GM20000 (cell line): ENCODE measurements at regions not wholly inside any gene's neighbourhood (a gene's known extent, or its start where the extent isn't known, plus 50 kb on each side); places are given as distances from the start of the nearest gene placed in this dataset.

Source experiments
- DNase-seq: peaks from one replicate; pipeline ENCODE4 v3.0.0; 2012; ENCODE audit warnings: low spot score
- CTCF ChIP-seq: IDR thresholded peaks from 2 replicates; pipeline ENCODE4 v1.5.1; 2012; ENCODE audit warnings: mild to moderate bottlenecking, control low read depth; ENCODE audit errors: extremely low read depth, missing control alignments

- no peak for TF ChIP-seq CTCF
- DNase-seq: no peak
Observed at GRCh38 chr4:26212528-26212927, 108.3 kb upstream of the RBPJ start.

GRCh38 chr4:26213317-26213716 is 107.5 kb upstream of the RBPJ start:
- no peak for TF ChIP-seq CTCF
- DNase-seq: no peak

- DNase-seq: no peak
- TF ChIP-seq CTCF: no peak
Observed at GRCh38 chr4:26214994-26215393, 105.8 kb upstream of the RBPJ start.

GRCh38 chr4:26215725-26216124 is 105.1 kb upstream of the RBPJ start:
- no peak for TF ChIP-seq CTCF
- no peak for DNase-seq

GRCh38 chr4:26217481-26217880 is 103.3 kb upstream of the RBPJ start:
- no peak for TF ChIP-seq CTCF
- no peak for DNase-seq

GRCh38 chr4:26217961-26218676 is 102.7 kb upstream of the RBPJ start:
- TF ChIP-seq CTCF: no peak
- peak; percentile 52 for DNase-seq

- DNase-seq: peak; percentile 16
Observed at GRCh38 chr4:26218677-26219605, 101.9 kb upstream of the RBPJ start.

More at GRCh38 chr4:26218677-26219605, 101.9 kb upstream of the RBPJ start:
- TF ChIP-seq CTCF: no peak
